Activated CD8-positive, alpha-beta T cell treated with anti-CD3 and anti-CD28 coated beads for 36 hours (primary cell): ENCODE measurements at regions not wholly inside any gene's neighbourhood (a gene's known extent, or its start where the extent isn't known, plus 50 kb on each side); places are given as distances from the start of the nearest gene placed in this dataset.

Source experiments
- ATAC-seq: fragments of 200-7000 bp; cut with Tn5 transposase; one replicate; pipeline ENCODE4 v1.10.0; 2021; ENCODE audit warnings: mild to moderate bottlenecking, moderate library complexity
- CTCF ChIA-PET: fragments of 350-600 bp; sonication (Branson Sonifier 250); formaldehyde crosslinking; loops from one replicate; lab custom pipeline; 2021; ENCODE audit warnings: antibody characterized with exemption; lab: Charles Lee
- POLR2A ChIA-PET: fragments of 350-600 bp; sonication (Branson Sonifier 250); formaldehyde crosslinking; loops from one replicate; lab custom pipeline; 2021; ENCODE audit warnings: antibody characterized with exemption; lab: Charles Lee
- DNase-seq: peaks from one replicate; pipeline ENCODE4 v3.0.0-alpha.2; 2020
- H3K27ac Mint-ChIP-seq: one replicate; pipeline ENCODE4 v1.8.0; 2021; ENCODE audit warnings: mild to moderate bottlenecking, mixed read lengths
- H3K27me3 Mint-ChIP-seq: one replicate; pipeline ENCODE4 v1.8.0; 2021; ENCODE audit warnings: mixed read lengths
- H3K36me3 Mint-ChIP-seq: one replicate; pipeline ENCODE4 v1.8.0; 2021; ENCODE audit warnings: low read depth, mixed read lengths
- H3K4me1 Mint-ChIP-seq: one replicate; pipeline ENCODE4 v1.8.0; 2021; ENCODE audit warnings: low read depth, mixed read lengths
- H3K4me3 Mint-ChIP-seq: one replicate; pipeline ENCODE4 v1.8.0; 2021; ENCODE audit warnings: mild to moderate bottlenecking, moderate library complexity, mixed read lengths
- H3K9me3 Mint-ChIP-seq: one replicate; pipeline ENCODE4 v1.8.0; 2021; ENCODE audit warnings: mixed read lengths
- intact Hi-C: fragments of 100-400 bp; cut with micrococcal nuclease; formaldehyde crosslinking; loops from one replicate; pipeline ENCODE4 v1.10.0; 2022
- TF ChIP-seq, protein P1 (sequence below): fragments of 200-600 bp; IDR thresholded peaks from one replicate; pipeline ENCODE4 v1.8.0; 2022; ENCODE audit warnings: antibody characterized with exemption, mild to moderate bottlenecking

DNA sequence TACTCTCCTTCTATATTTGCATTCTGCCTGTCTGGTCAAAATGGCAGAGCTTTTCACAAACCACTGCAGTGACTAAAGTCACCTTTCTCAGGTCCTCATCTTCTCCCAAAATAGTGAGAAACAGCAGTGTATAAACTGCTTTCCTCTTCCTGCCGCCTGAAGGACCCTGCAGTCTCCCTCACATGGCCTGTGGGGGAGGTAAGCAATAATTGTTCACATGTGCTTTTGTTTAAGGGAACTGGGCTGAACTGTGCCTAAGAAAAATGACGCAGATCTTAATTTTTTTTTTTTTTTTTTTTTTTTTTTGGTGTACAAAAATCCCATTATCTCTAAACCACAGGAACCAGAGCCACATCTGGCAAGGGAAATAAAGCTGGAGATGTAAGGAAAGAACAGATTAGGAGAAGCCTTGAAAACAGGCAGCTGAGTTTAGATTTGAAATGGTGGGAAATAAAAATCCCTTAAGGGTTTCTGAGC, 131.7 kb upstream of the VLDLR start:
- Mint-ChIP-seq H3K27ac (no peak overlapping the region), H3K9me3 (no peaks in the 10 kb centered on the region), H3K4me3 (no peak overlapping the region), H3K27me3 (peaks cover 6% of the 10 kb centered on the region), H3K4me1 (no peaks in the 10 kb centered on the region), H3K36me3 (no peaks in the 10 kb centered on the region)
- no peak for DNase-seq
- ChIA-PET CTCF (no interaction called here), POLR2A (interaction anchor here (0.7 to 1.3 kb wide), 2 partner anchors 13 to 134 kb away, joined by 3 read pairs; no protein-coding TSS in a partner anchor)
- TF ChIP-seq, protein P1, sequence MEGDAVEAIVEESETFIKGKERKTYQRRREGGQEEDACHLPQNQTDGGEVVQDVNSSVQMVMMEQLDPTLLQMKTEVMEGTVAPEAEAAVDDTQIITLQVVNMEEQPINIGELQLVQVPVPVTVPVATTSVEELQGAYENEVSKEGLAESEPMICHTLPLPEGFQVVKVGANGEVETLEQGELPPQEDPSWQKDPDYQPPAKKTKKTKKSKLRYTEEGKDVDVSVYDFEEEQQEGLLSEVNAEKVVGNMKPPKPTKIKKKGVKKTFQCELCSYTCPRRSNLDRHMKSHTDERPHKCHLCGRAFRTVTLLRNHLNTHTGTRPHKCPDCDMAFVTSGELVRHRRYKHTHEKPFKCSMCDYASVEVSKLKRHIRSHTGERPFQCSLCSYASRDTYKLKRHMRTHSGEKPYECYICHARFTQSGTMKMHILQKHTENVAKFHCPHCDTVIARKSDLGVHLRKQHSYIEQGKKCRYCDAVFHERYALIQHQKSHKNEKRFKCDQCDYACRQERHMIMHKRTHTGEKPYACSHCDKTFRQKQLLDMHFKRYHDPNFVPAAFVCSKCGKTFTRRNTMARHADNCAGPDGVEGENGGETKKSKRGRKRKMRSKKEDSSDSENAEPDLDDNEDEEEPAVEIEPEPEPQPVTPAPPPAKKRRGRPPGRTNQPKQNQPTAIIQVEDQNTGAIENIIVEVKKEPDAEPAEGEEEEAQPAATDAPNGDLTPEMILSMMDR = no peak
- ATAC-seq = no peak
- intact Hi-C loops = no loop called here

DNA sequence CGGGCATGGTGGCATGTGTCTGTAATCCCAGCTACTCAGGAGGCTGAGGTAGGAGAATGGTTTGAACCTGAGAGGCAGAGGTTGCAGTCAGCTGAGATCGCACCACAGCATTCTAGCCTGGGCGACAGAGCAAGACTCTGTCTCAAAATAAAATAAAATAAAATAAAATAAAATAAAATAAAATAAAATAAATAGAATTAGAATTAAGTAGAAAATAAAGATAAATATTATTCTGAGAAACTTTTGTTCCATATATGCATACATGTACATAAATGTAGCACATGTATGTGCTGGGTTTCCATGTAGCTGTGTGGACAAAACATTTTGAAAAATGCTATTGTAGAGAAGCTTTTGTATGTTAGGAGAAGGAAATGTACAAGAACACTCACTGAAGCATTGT, 129.4 kb upstream of the VLDLR start:
- no peaks in the 10 kb centered on the region for H3K36me3 Mint-ChIP-seq
- DNase-seq (no peak), ATAC-seq (no peak)
- no peak overlapping the region for H3K27ac Mint-ChIP-seq
- no peak overlapping the region for H3K4me3 Mint-ChIP-seq
- H3K9me3 Mint-ChIP-seq = no peaks in the 10 kb centered on the region
- POLR2A ChIA-PET = interaction anchor here (0.6 kb wide), 1 partner anchor 128 kb away, joined by 3 read pairs; no protein-coding TSS in a partner anchor
- peaks cover 6% of the 10 kb centered on the region for H3K27me3 Mint-ChIP-seq
- intact Hi-C loops = no loop called here
- TF ChIP-seq, protein P1 = no peak
- CTCF ChIA-PET = no interaction called here
- no peaks in the 10 kb centered on the region for H3K4me1 Mint-ChIP-seq

DNA sequence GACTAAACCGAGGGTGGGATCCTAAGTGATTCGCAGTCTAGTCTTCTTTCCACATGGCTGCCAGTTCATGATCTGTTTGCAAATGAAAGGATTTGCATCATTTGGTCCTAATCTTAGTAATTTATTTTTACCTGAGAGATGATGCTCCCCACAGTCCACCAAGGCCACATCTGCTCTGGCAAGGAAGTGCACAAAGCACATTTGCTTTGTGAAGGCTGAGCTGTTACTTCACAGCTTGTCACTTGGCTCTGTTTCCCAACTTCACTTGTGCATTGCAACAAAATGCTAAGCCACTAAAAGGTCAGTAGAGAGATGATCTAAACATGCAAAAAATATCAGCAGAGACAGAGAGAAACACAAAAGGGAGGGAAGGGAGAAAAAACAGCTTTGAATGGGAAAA, 128.5 kb upstream of the VLDLR start:
- no peaks in the 10 kb centered on the region for H3K4me1 Mint-ChIP-seq
- ATAC-seq = no peak
- H3K36me3 Mint-ChIP-seq = no peaks in the 10 kb centered on the region
- no peak for DNase-seq
- H3K9me3 Mint-ChIP-seq = no peaks in the 10 kb centered on the region
- CTCF ChIA-PET = no interaction called here
- peaks cover 6% of the 10 kb centered on the region for H3K27me3 Mint-ChIP-seq
- no peak overlapping the region for H3K4me3 Mint-ChIP-seq
- POLR2A ChIA-PET = no interaction called here
- TF ChIP-seq, protein P1 = no peak
- intact Hi-C loops = no loop called here
- no peak overlapping the region for H3K27ac Mint-ChIP-seq

DNA sequence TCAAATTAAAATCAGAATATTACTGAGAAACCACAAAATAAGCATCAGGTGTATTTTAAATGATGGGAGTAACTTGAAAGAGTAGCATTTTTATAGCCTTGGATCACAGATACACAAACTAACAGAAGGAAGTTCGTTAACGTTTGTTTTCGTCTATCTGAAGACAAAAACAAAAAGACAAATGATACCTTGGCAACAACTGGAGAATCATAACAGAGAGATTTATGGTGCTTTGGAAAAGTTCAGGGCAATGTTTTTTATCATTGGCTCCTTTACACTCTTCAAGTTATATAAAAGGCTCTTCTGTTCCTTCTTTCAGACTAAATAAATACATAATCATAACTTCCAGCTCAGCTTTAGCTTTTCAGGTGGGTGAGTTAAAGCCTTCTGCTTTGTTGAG, 128.1 kb upstream of the VLDLR start:
- Mint-ChIP-seq H3K36me3 (no peaks in the 10 kb centered on the region), H3K27me3 (peaks cover 6% of the 10 kb centered on the region), H3K27ac (no peak overlapping the region), H3K9me3 (no peaks in the 10 kb centered on the region), H3K4me1 (no peaks in the 10 kb centered on the region), H3K4me3 (no peak overlapping the region)
- intact Hi-C loops = no loop called here
- POLR2A ChIA-PET = no interaction called here
- no peak for ATAC-seq
- CTCF ChIA-PET = no interaction called here
- TF ChIP-seq, protein P1 = no peak
- DNase-seq = no peak

DNA sequence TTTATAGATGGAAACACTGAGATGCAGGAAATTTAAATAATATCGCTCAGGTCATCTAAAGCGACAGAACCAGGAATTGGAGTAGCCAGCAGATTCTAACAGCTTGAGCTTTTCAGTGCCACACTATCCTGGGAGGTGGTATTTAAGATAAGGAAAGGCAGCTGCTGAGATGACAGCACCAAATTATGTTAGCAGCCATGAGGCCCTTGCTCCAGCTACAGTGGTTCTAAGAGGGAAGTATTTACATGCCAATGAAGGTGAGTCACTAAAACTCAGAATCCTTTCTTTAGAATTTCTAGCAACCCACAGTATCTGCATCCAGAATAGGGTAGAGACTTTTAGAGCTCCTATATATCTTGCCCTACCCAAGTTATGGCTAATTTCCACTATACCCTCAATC, 127.0 kb upstream of the VLDLR start:
- ChIA-PET POLR2A (no interaction called here), CTCF (no interaction called here)
- H3K36me3 Mint-ChIP-seq = no peaks in the 10 kb centered on the region
- H3K27ac Mint-ChIP-seq = no peak overlapping the region
- no peaks in the 10 kb centered on the region for H3K4me1 Mint-ChIP-seq
- H3K9me3 Mint-ChIP-seq = no peaks in the 10 kb centered on the region
- intact Hi-C loops = no loop called here
- ATAC-seq (no peak), DNase-seq (no peak)
- H3K27me3 Mint-ChIP-seq = peaks cover 4% of the 10 kb centered on the region
- TF ChIP-seq, protein P1 = no peak
- H3K4me3 Mint-ChIP-seq = no peak overlapping the region
